Rectal smooth muscle tissue (tissue), 1 donor: ENCODE measurements at regions not wholly inside any gene's neighbourhood (a gene's known extent, or its start where the extent isn't known, plus 50 kb on each side); places are given as distances from the start of the nearest gene placed in this dataset.

Source experiments
- H3K27ac ChIP-seq: one replicate; pipeline ENCODE4 v1.7.0; 2013; ENCODE audit warnings: low read depth, low read length, inconsistent platforms
- H3K27me3 ChIP-seq: one replicate; pipeline ENCODE4 v1.7.0; 2013; ENCODE audit warnings: low read length; ENCODE audit not compliant: control insufficient read depth, insufficient read depth
- H3K36me3 ChIP-seq: one replicate; pipeline ENCODE4 v1.7.0; 2013; ENCODE audit warnings: low read length; ENCODE audit not compliant: control insufficient read depth, insufficient read depth
- H3K4me1 ChIP-seq: one replicate; pipeline ENCODE4 v1.7.0; 2013; ENCODE audit warnings: low read length; ENCODE audit not compliant: control insufficient read depth, insufficient read depth
- H3K4me3 ChIP-seq: one replicate; pipeline ENCODE4 v1.7.0; 2013; ENCODE audit warnings: low read length
- H3K9ac ChIP-seq: one replicate; pipeline ENCODE4 v1.7.0; 2013; ENCODE audit warnings: low read length

DNA sequence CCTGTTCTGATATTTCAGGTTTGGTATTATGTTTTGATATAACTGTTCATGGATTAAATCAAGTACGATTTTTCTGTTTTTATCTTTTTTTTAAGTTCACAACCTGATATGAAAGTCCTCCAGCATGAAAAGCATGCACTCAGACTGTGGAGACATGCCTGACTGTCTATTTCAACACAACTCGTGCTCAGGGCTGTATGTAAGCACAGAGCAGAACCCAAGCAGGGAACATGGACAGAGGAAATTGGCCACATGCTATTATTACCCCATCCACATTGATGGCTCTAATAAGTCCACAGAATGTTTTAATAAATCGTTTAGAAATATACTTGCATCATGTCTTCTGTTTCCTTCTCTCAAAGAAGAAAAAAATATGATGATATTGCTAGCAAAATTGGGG is 730.4 kb downstream of the C6orf118 start:
- Histone ChIP-seq H3K4me1 (no peaks in the 10 kb centered on the region), H3K27me3 (no peaks in the 10 kb centered on the region), H3K27ac (no peak overlapping the region), H3K4me3 (no peak overlapping the region), H3K36me3 (no peaks in the 10 kb centered on the region), H3K9ac (no peak overlapping the region)

DNA sequence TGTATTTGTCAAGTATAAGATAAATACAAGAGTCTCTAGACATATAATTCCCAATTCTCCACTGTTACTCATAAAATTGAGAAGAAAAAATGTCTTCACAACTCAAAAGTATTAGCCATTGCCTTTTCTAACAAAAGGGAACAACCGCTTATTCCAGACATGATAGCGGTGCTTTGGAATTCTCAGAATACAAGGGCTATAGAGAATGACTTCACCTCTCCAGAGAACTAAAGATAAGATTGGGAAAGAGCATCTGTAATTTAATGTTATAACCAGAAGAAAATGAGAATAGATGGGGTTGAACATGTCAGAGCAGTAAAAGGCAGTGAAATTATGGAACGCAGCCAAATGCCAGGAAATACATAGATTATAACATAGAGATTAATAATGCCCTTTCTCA is 730.8 kb downstream of the C6orf118 start:
- H3K36me3 ChIP-seq, result no peaks in the 10 kb centered on the region
- no peak overlapping the region for H3K27ac ChIP-seq
- H3K9ac ChIP-seq, result no peak overlapping the region
- no peaks in the 10 kb centered on the region for H3K27me3 ChIP-seq
- no peak overlapping the region for H3K4me3 ChIP-seq
- H3K4me1 ChIP-seq, result no peaks in the 10 kb centered on the region

DNA sequence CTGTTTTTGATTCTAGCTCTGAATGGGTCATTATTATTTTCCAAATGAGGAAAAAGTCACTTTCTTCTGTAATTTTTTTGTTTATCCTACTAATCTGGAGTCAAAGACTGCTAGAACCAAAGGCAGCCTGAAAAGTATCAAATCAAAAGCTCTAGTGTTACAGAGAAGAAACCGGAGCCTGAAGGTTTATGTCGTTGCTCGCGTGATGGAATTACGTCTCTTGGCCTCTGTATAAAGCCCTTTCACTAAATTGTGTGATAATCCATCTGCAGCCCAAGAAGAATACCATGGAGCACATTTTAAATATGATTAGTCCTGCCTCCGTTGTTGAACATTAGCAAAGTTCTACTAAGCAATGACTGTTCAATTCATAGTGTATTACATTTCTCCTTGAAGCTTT is 738.6 kb downstream of the C6orf118 start:
- Histone ChIP-seq H3K4me3 (no peak overlapping the region), H3K4me1 (no peaks in the 10 kb centered on the region), H3K27me3 (no peaks in the 10 kb centered on the region), H3K9ac (no peak overlapping the region), H3K36me3 (no peaks in the 10 kb centered on the region), H3K27ac (no peak overlapping the region)

DNA sequence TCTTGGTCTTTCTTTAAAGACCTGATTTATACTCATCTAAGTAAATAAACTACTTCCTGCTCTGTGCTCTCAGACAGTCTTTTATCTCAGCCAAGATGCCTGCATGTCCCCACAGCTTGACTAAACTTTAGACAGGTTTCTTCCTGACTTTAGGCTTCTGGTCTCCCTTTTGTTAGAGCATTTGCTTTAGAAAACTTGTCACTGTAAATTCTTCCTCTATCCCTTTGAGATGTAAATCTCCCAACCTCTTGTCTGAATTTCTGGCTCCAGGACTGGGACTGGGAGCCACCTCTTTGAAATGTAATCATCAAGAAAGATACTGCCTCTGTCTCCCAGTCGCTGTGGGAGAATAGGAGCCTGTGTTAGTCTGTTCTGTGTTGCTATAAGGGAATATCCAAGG is 739.9 kb downstream of the C6orf118 start:
- Histone ChIP-seq H3K9ac (no peak overlapping the region), H3K36me3 (no peaks in the 10 kb centered on the region), H3K4me3 (no peak overlapping the region), H3K27ac (no peak overlapping the region), H3K27me3 (no peaks in the 10 kb centered on the region), H3K4me1 (no peaks in the 10 kb centered on the region)

DNA sequence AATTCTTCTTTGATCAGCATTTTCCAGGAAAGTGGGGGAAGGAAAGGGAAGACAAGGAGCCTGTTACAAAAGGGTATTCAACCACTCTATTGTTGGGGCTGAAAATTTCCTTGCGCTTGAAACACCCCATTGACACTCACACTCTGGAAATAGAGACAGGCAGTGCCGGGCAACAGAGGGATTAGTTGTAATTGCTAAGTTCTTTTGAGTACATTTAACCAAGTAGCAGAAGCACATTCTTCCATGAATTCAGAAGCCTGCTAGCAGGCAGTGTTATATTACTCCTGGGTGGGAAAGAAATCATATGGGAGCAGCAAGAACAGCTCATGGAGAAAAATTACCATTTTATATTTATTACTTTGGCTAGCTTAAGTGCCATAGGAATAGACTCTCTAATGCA is 745.5 kb downstream of the C6orf118 start:
- Histone ChIP-seq H3K27me3 (no peaks in the 10 kb centered on the region), H3K36me3 (no peaks in the 10 kb centered on the region), H3K9ac (no peak overlapping the region), H3K4me1 (no peaks in the 10 kb centered on the region), H3K27ac (no peak overlapping the region), H3K4me3 (no peak overlapping the region)

DNA sequence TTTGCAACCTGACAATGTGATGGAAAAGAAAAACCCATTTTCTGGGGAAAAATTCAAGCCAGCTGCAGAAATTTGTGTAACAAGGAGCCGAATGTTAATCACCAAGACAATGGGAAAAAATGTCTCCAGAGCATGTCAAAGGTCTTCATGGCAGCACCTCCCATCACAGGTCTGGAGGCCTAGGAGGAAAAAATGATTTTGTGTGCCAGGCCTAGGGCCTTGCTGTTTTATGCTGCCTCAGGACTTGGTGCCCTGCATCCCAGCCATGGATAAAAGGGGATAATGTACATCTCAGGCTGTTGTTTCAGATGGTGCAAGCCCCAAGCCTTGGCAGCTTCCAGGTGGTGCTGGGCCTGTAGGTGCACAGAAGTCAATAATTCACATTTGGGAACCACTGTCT is 747.7 kb downstream of the C6orf118 start:
- Histone ChIP-seq H3K4me1 (no peaks in the 10 kb centered on the region), H3K36me3 (no peaks in the 10 kb centered on the region), H3K27me3 (no peaks in the 10 kb centered on the region), H3K27ac (no peak overlapping the region), H3K4me3 (no peak overlapping the region), H3K9ac (no peak overlapping the region)

DNA sequence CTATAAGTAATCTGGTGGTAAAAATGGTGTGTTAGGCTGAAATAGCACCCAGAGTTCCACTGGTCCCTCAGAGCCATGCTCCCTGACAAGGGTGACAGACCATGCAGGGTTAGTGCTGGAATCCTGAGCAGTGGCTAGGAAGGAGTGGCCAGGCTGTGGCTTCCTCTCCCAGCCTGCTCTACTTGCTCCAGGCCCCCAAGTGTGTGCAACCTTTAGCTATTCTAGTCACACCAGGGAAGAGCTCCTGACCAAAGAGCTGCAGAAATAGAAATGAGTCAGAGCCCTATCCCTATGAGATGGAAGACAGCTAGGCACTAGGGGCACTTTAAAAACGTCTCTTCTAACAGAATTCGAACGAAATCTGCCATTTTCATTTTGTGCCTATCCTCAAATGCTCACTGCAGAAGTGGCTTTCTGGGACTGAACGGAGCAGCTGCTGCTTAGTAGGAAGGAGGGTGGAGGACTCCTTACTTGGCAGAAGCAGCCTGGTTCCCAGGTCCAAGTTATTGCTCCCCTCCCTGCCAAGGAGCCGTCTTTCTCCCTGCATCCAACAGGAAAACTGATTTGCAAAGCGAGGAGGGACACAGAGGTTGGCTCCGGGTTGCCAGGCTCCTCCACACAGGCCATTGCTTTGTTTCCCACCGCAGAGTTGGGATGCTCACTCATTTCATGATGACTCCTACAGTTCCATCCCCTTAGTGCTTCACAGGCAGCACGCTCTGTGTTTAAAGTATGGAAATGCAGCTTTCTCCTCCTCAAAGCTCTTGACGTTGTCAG is 754.5 kb downstream of the C6orf118 start:
- Histone ChIP-seq H3K36me3 (no peaks in the 10 kb centered on the region), H3K4me3 (no peak overlapping the region), H3K27ac (no peak overlapping the region), H3K9ac (no peak overlapping the region), H3K27me3 (no peaks in the 10 kb centered on the region), H3K4me1 (no peaks in the 10 kb centered on the region)

DNA sequence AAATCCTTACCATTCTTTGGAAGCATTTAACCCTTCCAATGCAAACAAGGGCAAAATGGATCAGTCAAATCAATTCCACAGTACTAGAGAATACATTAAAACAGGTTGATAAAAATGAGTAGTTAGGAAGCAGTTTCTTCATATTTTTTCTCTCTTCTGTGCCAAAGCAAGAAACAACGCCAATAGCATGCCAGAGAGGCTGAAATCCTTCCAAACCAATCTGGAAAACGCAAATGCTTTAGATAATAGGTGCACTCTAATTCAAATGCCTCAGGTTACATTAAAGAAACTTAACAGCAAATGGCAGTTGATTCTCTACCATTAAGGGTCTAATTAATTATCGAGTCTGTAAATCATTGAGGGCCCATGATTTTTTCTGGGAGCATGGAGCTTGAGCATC is 755.2 kb downstream of the C6orf118 start:
- no peaks in the 10 kb centered on the region for H3K27me3 ChIP-seq

DNA sequence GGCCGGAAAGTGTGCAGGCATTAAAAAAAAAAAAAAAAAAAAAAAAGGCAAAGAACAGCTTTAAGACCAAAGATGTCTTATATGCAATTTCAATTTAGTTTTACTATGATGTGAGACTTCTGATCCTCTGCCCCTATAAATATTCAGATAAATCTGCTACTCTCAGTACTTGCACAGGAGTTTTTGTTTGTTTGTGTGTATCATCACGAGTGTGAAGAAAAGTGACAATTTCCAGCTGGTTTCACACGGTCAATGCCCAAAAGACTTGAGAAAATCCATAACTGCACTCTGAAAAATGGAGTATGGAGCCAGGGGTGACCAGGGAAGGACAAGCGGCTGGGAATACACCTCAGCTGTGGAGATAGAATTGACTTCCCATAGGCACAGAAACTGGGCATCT is 757.7 kb downstream of the C6orf118 start:
- no peak overlapping the region for H3K27ac ChIP-seq
- no peak overlapping the region for H3K4me3 ChIP-seq
- H3K9ac ChIP-seq, result no peak overlapping the region
- no peaks in the 10 kb centered on the region for H3K4me1 ChIP-seq
- H3K27me3 ChIP-seq, result no peaks in the 10 kb centered on the region
- no peaks in the 10 kb centered on the region for H3K36me3 ChIP-seq

More for the DNA sequence above, 755.2 kb downstream of the C6orf118 start:
- Histone ChIP-seq H3K4me1 (no peaks in the 10 kb centered on the region), H3K9ac (no peak overlapping the region), H3K27ac (no peak overlapping the region), H3K4me3 (no peak overlapping the region), H3K36me3 (no peaks in the 10 kb centered on the region)

DNA sequence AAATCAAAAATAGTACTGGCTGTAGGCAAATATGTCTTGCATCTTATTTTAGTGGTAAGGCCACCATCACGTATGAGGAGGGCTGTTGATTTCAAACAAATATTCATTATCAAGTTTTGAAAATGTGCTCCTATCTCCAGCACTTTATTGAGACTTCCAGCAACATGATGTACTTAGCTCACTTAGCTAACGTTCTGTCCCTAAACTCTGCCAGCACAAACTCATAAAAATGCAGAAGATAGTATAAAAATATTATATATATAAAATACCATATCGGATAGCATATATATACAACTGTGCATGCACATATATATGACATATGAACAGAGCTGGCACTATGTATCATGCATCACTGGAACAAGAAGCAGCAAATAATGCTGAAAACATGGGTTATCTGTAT is 762.3 kb downstream of the C6orf118 start:
- Histone ChIP-seq H3K27me3 (no peaks in the 10 kb centered on the region), H3K27ac (no peak overlapping the region), H3K4me1 (no peaks in the 10 kb centered on the region), H3K36me3 (no peaks in the 10 kb centered on the region), H3K4me3 (no peak overlapping the region), H3K9ac (no peak overlapping the region)

DNA sequence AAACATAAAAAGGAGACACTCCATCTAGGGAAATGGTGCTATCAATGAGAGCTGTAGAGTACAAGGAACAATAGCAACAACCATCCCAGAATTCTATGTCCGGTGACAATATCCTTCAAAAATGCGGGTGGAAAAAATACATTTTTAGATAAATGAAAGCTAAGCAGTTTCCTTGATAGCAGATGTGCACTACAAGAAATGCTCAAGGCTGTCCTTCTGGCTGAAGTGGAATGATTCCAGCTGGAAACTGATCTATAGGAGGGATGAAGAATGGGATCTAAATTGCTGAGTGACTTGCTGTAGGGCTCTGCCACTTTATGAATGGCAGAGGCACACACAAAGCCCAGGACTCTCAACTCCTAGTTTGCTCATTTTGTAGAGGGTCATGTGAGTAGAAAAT is 763.1 kb downstream of the C6orf118 start:
- Histone ChIP-seq H3K9ac (no peak overlapping the region), H3K27me3 (no peaks in the 10 kb centered on the region), H3K36me3 (no peaks in the 10 kb centered on the region), H3K4me3 (no peak overlapping the region), H3K27ac (no peak overlapping the region), H3K4me1 (no peaks in the 10 kb centered on the region)

DNA sequence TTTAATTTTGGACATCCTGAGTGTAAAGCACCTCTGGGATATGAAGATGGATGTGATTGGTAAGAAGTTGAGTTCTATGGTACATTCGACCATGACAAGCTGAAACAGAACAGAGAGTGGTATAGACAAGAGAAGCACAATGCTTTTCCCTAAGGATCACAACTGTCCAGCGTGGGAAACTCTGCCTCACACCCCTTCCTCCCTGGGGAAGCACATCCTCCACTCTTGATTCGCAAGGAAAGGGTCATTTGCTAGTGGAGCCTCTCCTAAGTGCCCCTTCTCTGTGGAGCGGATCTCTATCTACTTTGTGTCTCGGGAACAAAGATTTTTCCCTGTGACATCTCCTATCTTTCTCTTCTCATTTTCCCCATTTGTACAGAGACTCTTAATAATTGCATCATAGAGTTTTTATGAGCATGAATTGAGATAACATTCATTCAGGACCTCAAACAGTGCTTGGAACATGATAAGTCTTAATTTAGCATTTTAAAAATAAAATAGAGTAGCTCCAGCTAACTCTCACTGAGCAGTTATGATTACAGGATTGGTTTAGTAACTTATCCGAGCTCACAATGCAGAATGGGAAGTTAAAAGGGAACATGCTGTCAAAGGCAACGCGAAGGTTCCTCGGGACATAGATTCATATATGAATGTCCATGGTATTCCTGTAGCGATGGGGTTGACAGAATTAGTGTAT is 775.2 kb downstream of the C6orf118 start:
- Histone ChIP-seq H3K27ac (no peak overlapping the region), H3K27me3 (no peaks in the 10 kb centered on the region), H3K4me3 (no peak overlapping the region), H3K4me1 (no peaks in the 10 kb centered on the region), H3K36me3 (no peaks in the 10 kb centered on the region), H3K9ac (no peak overlapping the region)

DNA sequence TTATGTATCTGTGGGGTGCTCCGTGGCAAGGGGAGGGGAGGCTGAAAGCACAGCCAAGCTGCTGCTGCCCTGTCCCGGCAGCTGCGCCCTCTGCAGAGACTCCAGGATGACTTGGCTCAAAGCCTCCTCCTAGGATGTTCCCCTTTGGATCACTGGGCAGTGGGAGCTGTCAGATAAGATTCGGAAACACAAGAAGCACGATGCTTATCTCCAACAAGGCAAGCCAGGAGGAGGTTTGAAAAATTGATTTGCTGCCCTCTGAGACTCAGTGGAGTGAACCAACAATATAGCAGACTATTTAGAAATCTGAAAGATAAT is 776.4 kb downstream of the C6orf118 start:
- no peaks in the 10 kb centered on the region for H3K4me1 ChIP-seq
- no peak overlapping the region for H3K9ac ChIP-seq
- no peaks in the 10 kb centered on the region for H3K36me3 ChIP-seq
- H3K27ac ChIP-seq, result no peak overlapping the region
- H3K4me3 ChIP-seq, result no peak overlapping the region
- H3K27me3 ChIP-seq, result no peaks in the 10 kb centered on the region
